Spinal cord (tissue), 9 donors: ENCODE measurements at regions not wholly inside any gene's neighbourhood (a gene's known extent, or its start where the extent isn't known, plus 50 kb on each side); places are given as distances from the start of the nearest gene placed in this dataset.
"Not testable (repeated sequence)": the region's sequence is repeated elsewhere in the genome, so short reads cannot be mapped to it uniquely, and the experiment has no call there.

Experiments
- DNase-seq, 6 donors: peaks; one replicate each; pipeline versions ENCODE4 v3.0.0 to v3.0.0-alpha.2; 2013 to 2015; ENCODE audit warnings: low spot score in 6 of 6, low read depth in 4 of 6
- H3K27ac ChIP-seq: one replicate; pipeline ENCODE4 v1.5.1; 2013; ENCODE audit warnings: low read depth, low read length, control low read depth
- H3K27me3 ChIP-seq: one replicate; pipeline ENCODE4 v1.6.1; 2013; ENCODE audit warnings: low read length; ENCODE audit not compliant: control insufficient read depth, insufficient read depth
- H3K36me3 ChIP-seq: one replicate; pipeline ENCODE4 v1.6.1; 2013; ENCODE audit warnings: low read length; ENCODE audit not compliant: control insufficient read depth, insufficient read depth
- H3K4me1 ChIP-seq: one replicate; pipeline ENCODE4 v1.6.1; 2013; ENCODE audit warnings: low read length; ENCODE audit not compliant: control insufficient read depth, insufficient read depth
- H3K4me3 ChIP-seq: one replicate; pipeline ENCODE4 v1.5.1; 2013; ENCODE audit warnings: low read depth, low read length, control low read depth
- H3K9me3 ChIP-seq: one replicate; pipeline ENCODE4 v1.6.1; 2013; ENCODE audit warnings: low read length; ENCODE audit not compliant: control insufficient read depth, insufficient read depth
- WGBS: methylation state at CpG from one replicate; pipeline ENCODE4 v1.1.5; 2013; ENCODE audit warnings: missing lambda C conversion rate; ENCODE audit not compliant: insufficient coverage; 5-methylcytosine and 5-hydroxymethylcytosine counted together
- donor health status: healthy.

GRCh38 chr3:43817825-43818224, 127.1 kb downstream of the ABHD5 start:
- no peaks in the 10 kb centered on the region for H3K27me3 ChIP-seq
- no CpG with 5 or more reads among the region's 2 CpGs for WGBS
- DNase-seq = no peak
- no peaks in the 10 kb centered on the region for H3K9me3 ChIP-seq
- no peak overlapping the region for H3K27ac ChIP-seq
- H3K4me3 ChIP-seq = no peak overlapping the region
- no peaks in the 10 kb centered on the region for H3K36me3 ChIP-seq
- no peaks in the 10 kb centered on the region for H3K4me1 ChIP-seq

GRCh38 chr3:43818229-43818628, 127.5 kb downstream of the ABHD5 start:
- Histone ChIP-seq H3K36me3 (no peaks in the 10 kb centered on the region), H3K4me1 (no peaks in the 10 kb centered on the region), H3K27me3 (no peaks in the 10 kb centered on the region), H3K4me3 (no peak overlapping the region), H3K27ac (no peak overlapping the region), H3K9me3 (no peaks in the 10 kb centered on the region)
- DNase-seq = no peak

DNA sequence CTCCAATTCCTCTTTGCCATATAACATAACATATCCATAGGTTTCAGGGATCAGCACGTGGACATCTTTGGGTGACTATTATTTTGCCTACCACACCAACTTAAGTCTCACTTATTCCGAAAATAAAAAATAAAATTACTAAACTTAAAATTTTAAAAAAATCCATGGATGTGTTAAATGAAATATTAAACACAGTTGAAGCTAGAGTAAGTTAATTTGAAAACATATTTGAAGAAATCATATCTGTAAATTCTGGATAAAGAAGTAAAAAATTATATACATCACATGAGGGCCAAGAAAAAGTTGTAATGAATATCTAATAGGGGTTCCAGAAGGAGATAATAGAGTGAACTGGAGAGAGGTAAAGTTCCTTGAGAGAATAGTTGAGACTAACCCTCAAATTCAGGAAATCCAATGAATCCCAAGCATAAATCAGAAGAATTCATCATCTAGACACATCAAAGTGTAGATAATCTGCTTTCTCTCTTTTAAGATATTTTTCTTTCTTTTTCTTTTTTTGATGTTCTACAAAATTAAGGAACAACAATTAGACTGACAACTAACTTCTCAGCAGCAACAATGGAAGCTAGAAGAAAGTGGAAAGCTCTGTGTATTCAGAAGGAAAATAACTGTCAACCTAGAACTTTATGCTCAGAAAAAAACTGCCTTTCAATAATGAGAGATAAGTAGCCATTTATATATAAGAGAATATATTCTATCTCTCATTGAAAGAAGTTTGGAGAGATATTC, 147.4 kb downstream of the ABHD5 start:
- Histone ChIP-seq H3K4me3 (no peak overlapping the region), H3K27ac (no peak overlapping the region), H3K4me1 (no peaks in the 10 kb centered on the region), H3K36me3 (no peaks in the 10 kb centered on the region), H3K27me3 (no peaks in the 10 kb centered on the region), H3K9me3 (peaks cover 2% of the 10 kb centered on the region)
- DNase-seq = no peak
- no CpG with 5 or more reads among the region's 2 CpGs for WGBS

DNA sequence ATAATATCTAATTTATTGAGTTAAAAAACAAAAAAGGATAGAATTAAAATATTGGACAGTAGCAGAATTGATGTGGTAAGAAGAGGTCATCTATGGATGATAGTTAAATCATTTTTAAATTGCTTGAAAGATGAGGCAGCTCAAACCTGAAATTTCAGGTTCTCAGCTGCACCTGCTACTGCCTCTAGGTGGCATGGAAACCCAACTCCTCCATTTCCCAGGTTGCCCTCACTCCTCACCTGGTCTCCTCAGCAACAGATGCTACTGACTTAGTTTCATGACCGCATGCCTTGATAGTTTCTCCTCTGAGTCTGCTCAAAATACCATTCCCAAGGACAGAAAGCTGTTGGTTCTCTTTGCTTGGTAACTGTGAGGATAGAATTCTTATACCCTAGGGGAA, 148.1 kb downstream of the ABHD5 start:
- H3K4me3 ChIP-seq = no peak overlapping the region
- DNase-seq = no peak
- no peaks in the 10 kb centered on the region for H3K36me3 ChIP-seq
- H3K4me1 ChIP-seq = no peaks in the 10 kb centered on the region
- no peak overlapping the region for H3K27ac ChIP-seq
- peaks cover 2% of the 10 kb centered on the region for H3K9me3 ChIP-seq
- WGBS = no CpG with 5 or more reads among the region's 1 CpG
- no peaks in the 10 kb centered on the region for H3K27me3 ChIP-seq

DNA sequence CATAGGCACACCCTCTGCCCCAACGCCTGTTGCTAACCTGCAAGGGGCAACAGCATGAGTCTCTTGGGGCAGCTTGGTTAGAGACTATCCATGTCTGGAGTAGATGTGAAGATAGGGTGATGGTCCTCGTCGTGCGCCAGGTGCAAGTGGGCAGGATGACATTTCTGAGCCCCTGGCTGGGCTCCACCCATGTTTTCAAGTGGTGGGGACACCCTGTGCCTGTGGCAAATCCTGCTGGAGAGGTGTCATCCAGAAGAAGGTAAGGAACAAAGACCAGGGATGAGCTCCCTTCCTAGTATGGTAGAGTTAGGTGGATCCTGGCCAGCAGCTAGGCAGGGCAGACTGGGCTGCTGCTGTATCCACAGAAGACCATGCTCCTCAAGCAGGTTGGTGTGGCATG, 152.6 kb downstream of the ABHD5 start:
- Histone ChIP-seq H3K4me3 (no peak overlapping the region), H3K36me3 (no peaks in the 10 kb centered on the region), H3K27me3 (no peaks in the 10 kb centered on the region), H3K27ac (no peak overlapping the region), H3K9me3 (no peaks in the 10 kb centered on the region), H3K4me1 (no peaks in the 10 kb centered on the region)
- DNase-seq = no peak
- WGBS = 95% methylated on average over 4 of the region's 4 CpGs

GRCh38 chr3:43844757-43845156, 154.0 kb downstream of the ABHD5 start:
- 100% methylated on average over 1 of the region's 3 CpGs for WGBS
- H3K27me3 ChIP-seq = no peaks in the 10 kb centered on the region
- DNase-seq = no peak
- H3K4me3 ChIP-seq = no peak overlapping the region
- no peaks in the 10 kb centered on the region for H3K4me1 ChIP-seq
- no peaks in the 10 kb centered on the region for H3K36me3 ChIP-seq
- H3K9me3 ChIP-seq = no peaks in the 10 kb centered on the region
- no peak overlapping the region for H3K27ac ChIP-seq

GRCh38 chr3:43845553-43845952, 154.8 kb downstream of the ABHD5 start:
- not testable (repeated sequence) for H3K36me3 ChIP-seq, DNase-seq, H3K4me3 ChIP-seq, H3K4me1 ChIP-seq, H3K27me3 ChIP-seq, H3K27ac ChIP-seq, H3K9me3 ChIP-seq
- no CpG with 5 or more reads among the region's 1 CpG for WGBS

DNA sequence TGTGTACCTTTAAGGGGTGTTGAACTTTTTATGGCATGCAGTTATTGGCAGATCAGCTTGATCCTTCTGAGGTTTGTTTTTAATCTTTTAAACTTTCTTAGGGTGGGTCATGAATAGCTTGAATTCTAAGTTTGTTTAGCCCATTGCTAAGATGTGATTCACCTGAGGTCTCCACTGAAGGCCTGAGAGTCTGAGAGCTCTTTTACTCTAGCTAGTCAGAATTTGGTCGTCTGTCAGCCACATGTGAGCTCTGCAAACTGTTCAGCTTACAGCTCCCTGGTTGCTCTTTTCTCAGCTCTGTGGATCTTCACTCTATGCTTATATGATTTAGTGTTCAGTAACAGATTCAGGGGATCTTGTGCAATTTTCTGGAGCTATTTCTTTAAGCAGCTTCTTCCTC, 161.3 kb downstream of the ABHD5 start:
- no peak overlapping the region for H3K4me3 ChIP-seq
- H3K27ac ChIP-seq = no peak overlapping the region
- H3K4me1 ChIP-seq = peaks cover 3% of the 10 kb centered on the region
- no peaks in the 10 kb centered on the region for H3K9me3 ChIP-seq
- 43% methylated on average over 1 of the region's 1 CpG for WGBS
- no peaks in the 10 kb centered on the region for H3K36me3 ChIP-seq
- H3K27me3 ChIP-seq = peaks cover 5% of the 10 kb centered on the region
- no peak for DNase-seq

DNA sequence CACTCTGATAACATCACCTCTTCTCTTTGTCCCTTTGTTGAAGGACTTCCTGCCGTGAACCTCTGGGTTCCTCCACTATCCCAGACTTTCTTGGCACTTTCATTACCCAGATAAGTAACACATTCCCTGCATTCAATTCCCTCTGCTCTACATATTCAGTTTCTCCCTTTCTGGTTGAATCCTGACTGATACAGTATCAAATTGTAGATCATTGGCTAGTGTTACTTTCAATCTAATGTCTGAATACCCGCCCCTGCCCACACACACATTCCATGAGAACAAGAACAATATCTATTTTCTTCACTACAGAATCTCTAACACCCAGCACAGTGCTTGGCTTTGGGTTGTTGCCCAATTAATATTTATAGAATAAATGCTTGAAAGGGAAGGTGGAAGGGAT, 163.5 kb downstream of the ABHD5 start:
- DNase-seq = no peak
- H3K4me3 ChIP-seq = no peak overlapping the region
- no peaks in the 10 kb centered on the region for H3K9me3 ChIP-seq
- no peaks in the 10 kb centered on the region for H3K36me3 ChIP-seq
- H3K27ac ChIP-seq = no peak overlapping the region
- peaks cover 3% of the 10 kb centered on the region for H3K4me1 ChIP-seq
- H3K27me3 ChIP-seq = peaks cover 17% of the 10 kb centered on the region
- 63% methylated on average over 1 of the region's 2 CpGs for WGBS

DNA sequence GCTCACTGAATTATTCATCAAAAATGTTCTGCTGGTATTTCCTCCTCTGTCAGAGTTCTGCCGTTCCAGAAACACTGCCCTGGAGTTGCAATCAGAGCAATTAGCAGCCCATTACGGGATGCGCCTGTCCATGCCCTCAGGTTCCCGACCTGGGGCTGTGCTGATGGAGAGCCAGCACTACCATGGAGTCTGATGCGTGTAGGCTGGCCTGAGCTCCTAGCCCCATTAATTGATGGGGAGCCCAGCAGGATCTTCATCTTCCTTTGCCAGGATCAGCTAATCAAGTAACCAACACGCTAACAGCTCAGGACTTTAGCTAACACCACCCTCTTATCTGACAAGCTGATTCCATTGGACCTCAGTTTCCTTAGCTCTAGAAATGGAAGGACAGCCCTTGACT, 164.2 kb downstream of the ABHD5 start:
- H3K9me3 ChIP-seq = no peaks in the 10 kb centered on the region
- no peak for DNase-seq
- H3K27me3 ChIP-seq = peaks cover 19% of the 10 kb centered on the region
- peaks cover 3% of the 10 kb centered on the region for H3K4me1 ChIP-seq
- no peak overlapping the region for H3K4me3 ChIP-seq
- WGBS = 76% methylated on average over 6 of the region's 6 CpGs
- no peaks in the 10 kb centered on the region for H3K36me3 ChIP-seq
- H3K27ac ChIP-seq = no peak overlapping the region
